M059J (cell line): ENCODE measurements at regions not wholly inside any gene's neighbourhood (a gene's known extent, or its start where the extent isn't known, plus 50 kb on each side); places are given as distances from the start of the nearest gene placed in this dataset.

Experiments used
- DNase-seq: peaks from one replicate; pipeline ENCODE4 v3.0.0-alpha.2; 2012; ENCODE audit warnings: low read depth

DNA sequence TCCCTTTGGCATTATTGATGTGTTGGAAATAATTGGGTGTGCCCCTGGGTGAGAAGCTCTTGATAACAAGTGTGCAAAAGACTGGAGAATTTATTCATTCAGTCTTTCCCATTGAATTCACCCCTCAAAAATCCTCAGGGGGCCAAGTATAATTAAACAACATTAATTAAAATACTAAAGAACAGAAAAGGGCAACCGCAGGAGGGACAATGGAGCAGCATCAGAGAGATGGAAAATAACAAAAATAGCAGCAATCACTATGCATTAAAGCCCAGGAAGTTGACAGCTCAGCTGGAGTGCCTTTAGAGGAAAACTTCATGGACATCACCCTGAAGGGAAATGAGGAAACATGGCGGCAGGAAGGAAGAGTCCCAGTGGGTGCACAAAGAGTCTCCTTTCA lies 227.6 kb downstream of the MINAR1 start:
- no peak for DNase-seq

GRCh38 chr15:79661411-79661810 lies 229.3 kb downstream of the MINAR1 start:
- no peak for DNase-seq

DNA sequence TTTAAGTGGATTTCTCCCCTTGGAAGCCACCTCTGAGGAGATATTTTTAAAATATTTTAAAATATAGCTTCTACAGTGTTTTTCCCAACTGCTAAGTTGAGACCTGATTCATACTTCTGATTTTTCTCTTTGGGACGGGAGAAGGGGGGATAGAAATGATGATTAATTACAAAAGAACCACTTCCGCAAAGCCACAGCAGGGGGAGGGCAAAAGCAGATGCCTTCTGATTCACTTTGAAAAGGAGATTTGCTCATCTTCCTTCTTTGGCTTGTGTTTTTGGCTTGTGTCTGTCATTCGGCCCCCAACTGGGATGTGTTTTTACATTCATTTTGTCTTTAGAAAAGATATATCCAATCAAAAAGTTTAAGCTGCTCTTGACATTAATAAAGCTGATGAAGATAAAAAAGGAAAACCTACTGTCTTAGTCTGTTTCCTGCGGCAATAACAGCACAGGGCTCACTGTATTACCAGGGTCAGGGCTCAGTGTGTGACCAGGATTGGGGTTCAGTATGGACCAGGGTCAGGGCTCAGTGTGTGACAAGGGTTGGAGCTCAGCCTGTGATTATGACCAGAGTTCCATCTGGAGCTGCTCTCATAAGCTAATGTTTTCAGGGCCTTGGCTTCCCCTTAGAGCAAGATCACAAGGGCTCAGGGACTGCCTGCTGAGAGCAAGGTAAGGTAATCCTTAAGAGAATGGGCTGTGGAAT lies 223.2 kb downstream of the MTHFS start:
- peak; percentile 75 for DNase-seq

DNA sequence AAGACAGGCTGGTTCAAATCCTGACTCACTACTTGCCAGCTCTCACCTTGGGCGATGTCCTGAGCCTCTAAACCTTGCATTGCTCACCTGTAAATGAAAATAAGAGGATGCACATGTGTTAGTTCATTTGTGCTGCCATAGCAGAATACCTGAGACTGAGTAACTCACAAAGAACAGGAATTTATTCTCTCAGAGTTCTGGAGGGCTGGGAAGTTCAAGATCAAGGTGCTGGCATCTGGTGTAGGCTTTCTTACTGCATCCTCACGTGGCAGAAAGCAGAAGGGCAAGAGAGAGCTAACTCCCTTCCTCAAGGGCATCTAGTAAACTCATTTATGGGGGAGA lies 222.7 kb downstream of the MTHFS start:
- no peak for DNase-seq

DNA sequence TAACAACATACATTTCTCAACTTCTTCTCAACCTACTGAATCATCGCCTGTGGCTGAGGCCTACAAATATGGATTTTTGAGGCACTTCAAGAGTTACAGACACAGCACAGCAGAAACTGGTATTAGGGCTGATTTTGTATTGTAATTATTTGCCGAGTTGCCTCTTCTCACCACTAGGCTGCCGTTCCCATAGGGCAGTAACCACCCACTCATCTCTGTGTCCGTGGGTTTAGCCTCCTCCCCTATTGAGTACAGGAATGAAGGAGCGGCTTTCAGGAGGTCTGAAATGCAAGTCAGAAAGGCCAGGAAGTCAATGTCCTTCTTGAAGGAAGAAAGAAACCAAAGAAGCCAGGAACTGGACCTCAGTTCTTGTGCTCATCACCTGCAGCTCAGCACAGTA lies 220.8 kb downstream of the MTHFS start:
- DNase-seq = no peak

GRCh38 chr15:79676621-79677020 lies 220.2 kb downstream of the MTHFS start:
- DNase-seq = no peak

DNA sequence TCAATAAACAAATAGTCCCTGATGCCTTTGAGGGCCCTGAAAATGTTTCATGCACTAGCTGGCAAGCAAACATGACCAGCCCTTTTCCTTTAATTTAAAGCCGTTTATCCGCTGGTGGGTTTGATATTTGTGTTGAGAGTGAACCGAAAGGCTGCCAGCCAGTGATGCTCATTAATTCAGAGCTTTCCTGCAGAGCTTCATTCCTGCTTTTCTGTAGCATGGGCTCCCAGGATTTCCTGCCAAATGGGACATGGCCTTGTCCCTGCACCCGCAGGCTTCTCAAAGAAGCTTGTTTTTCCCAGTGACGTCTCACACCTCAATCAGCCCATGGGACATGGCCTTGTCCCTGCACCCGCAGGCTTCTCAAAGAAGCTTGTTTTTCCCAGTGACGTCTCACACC lies 219.6 kb downstream of the MTHFS start:
- no peak for DNase-seq

- DNase-seq = no peak
Measured at GRCh38 chr15:79678032-79678701, 218.6 kb downstream of the MTHFS start.

DNA sequence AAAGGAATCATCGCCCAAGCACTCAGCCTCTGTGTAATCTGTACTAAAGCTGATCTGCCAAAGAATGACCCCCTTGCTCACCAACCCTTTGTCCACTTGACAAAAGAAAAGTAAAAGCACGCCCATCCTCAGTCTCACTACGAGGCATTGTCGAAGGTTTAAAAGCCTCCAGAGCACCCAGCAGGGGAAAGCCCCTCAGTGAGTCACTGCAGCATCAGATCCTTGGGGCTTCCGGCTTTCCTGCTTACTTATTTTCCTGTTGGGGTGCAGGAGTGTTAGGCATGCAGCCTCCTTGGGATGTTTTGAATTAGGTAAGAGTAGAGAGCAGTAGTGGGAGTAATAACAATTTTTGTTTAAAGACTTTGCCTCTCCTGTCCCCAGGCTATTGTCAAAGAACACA lies 216.1 kb downstream of the MTHFS start:
- DNase-seq = peak; percentile 88

DNA sequence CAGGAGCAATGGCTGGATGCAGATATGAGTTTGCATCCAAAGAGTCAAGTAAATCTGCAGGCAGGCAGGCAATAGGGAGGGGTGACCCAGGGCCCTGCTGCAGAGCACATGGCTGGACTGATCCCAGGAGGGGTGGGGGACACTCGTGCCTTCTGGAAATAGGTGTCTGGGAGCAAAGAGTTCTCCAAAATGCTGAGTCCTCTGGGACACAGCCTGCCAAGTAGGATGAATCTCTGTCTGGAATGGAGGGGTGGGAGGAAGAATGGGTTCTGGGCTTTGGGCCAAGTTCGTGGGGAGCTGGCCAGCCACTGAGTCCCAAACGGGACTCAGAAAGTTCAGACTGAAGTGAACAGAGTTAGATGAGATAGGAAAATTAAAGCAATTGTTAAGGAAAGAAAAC lies 214.5 kb downstream of the MTHFS start:
- peak; percentile 70 for DNase-seq

GRCh38 chr15:79682851-79683288 lies 213.9 kb downstream of the MTHFS start:
- peak; percentile 16 for DNase-seq

GRCh38 chr15:79689030-79689429 lies 207.8 kb downstream of the MTHFS start:
- no peak for DNase-seq

DNA sequence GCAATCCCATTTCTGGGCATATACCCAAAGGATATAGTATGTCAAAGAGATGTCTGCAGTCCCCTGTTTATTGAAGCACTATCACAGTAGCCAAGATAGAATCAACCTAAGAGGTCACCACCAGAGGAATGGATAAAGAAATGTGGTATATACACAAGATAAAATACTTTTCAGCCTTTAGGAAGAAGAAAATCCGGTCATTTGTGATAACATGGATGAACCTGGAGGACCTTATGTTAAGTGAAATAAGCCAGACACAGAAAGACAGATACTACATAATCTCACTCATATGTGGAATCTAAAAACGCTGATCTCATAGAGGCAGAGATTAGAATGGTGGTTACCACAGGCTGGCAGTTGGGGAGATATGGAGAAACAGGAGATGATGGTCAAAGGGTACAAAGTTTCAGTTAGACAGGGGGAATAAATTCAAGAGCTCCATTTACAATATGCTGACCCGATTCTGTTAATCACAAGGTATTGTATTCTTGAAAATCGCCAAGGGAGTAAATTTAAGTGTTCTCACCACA lies 195.8 kb downstream of the MTHFS start:
- no peak for DNase-seq

DNA sequence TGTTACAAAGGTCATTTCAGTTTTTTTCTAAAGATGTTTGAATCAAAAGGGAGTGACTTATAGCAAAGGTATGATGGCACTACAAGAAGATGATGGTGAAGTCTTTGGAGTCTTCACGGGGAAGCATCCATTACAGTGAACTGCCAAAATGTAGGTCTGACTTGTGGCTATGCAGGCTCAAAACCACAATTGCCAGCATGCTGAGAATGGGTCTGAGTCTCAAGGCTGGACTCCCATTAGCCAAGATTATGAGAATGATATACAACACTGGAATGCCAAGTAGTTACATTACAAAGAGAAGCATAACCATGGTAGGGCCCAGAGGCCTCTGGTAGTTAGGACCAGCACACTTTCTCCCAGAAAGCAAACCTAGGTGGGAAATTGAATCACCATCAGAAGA lies 194.2 kb downstream of the MTHFS start:
- DNase-seq = peak; percentile 15

DNA sequence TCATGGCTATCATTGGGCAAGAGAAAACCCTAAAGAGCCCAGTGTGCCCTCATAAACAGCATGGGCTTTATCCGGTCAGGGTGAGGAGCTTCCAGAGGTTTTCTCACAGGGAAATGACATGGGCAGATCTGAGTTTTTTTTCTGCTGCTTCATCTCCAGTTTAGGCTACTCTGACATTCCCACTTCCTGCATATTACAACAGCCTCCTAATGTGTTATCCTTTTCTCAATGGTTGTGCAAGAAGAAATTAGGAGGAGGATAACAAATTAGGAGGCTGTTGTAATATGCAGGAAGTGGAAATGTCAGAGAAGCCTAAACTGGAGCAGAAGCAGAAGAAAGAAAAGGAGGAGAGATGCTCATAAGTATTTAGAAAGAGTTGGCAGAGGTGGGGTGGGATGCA lies 175.6 kb downstream of the MTHFS start:
- no peak for DNase-seq

- peak; percentile 59 for DNase-seq
Measured at GRCh38 chr15:79724312-79724711, 172.5 kb downstream of the MTHFS start.

DNA sequence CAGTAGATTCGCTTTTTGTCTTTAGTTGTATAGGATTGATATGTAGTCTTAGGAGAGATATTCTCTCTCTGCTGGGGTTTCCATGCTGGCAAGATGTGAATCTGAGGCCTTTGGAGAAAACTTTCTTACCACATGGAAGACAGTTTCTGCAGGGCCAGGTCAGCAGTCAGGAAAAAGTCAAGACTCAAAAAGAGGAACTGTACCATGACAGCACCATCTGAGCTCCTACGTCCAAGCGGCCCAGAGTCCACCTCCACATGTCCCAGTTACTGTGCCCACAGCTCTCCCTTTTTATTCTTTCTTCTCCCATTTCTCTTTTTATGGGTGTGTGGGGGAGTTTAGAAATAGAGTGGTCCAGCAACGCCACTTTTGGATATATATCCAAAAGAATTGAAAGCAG lies 172.0 kb downstream of the MTHFS start:
- DNase-seq = no peak

GRCh38 chr15:79728867-79729266 lies 167.9 kb downstream of the MTHFS start:
- no peak for DNase-seq

GRCh38 chr15:79736435-79737000 lies 160.3 kb downstream of the MTHFS start:
- DNase-seq = no peak

GRCh38 chr15:79738143-79738542 lies 158.7 kb downstream of the MTHFS start:
- no peak for DNase-seq

DNA sequence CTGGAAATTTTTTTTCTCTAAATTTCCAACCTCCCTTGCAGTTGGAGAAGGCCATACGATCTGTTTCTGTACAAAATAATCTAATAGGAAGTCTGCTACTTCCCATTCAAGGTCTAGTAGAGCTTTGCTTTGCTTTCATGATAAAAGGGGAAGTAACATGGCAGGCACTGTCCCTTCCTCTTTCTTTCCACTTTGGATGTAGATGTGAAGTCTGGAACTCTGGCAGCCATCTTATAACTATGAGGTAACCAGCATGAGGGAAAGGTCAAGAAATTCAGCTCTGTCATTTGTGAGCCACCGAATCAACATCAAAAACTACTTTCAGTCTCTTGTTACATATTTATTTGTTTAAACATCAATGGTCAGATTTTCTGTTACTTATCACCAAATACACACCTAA lies 156.3 kb downstream of the MTHFS start:
- no peak for DNase-seq

DNA sequence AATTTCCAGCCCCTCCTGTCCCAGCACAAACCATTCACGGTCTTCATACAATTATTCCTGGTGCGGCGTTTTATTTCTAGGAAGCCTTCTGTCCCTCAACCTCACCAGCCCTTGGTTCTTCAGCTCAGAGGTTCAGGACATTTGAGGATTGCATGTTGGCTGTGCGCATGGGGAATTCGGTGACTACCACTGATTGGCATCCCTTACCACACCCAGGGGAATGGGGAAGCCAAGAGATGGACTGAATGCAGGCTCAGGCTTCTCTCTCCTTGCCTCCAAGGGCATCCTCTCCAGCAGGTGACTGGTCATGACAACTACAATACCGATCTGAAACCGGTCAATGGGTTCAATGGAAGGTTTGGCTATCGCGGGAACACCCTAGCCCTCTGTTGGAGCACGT lies 153.8 kb downstream of the MTHFS start:
- DNase-seq = peak; percentile 43

DNA sequence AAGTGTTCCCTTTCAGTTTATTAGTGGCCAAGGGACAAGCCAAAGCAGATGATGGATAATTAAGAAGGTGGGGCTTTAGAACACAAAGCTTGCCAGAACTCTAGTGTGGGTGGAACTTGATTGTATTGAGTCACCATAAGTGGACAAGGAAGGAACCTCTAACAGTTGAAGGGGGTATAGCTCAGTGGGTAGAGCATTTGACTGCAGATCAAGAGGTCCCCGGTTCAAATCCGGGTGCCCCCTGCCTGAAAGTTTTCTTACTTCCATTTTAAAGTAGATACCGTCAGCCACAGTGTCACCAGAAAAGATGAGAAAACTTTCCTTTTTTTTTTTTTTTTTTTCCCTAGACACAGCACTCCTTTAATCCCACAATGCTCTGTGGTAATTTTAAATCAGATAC lies 152.3 kb downstream of the MTHFS start:
- DNase-seq = peak; percentile 23
